ENCODE measurements at regions not wholly inside any gene's neighbourhood (a gene's known extent, or its start where the extent isn't known, plus 50 kb on each side); places are given as distances from the start of the nearest gene placed in this dataset.

DNA sequence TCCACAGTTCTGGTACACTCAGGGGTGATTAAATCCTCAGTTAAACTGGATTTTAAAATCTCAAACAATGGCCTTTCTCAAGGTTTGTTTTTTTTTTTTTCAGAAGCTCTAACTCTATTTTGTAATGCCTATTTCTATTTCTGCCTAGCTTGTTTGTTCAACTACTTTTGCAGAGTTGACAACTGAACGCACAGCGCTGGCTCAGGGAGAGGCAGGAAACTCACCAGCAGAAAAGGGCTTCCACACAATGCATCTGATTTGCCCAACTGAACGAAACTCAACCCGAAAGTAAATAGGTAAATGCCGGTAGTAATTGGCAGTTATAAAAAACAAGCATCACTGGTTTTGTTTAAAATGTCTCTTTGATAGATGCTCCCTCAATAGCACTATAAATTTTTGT lies 52.7 kb upstream of the CNEP1R1 start:
- TF ChIP-seq, protein P1, sequence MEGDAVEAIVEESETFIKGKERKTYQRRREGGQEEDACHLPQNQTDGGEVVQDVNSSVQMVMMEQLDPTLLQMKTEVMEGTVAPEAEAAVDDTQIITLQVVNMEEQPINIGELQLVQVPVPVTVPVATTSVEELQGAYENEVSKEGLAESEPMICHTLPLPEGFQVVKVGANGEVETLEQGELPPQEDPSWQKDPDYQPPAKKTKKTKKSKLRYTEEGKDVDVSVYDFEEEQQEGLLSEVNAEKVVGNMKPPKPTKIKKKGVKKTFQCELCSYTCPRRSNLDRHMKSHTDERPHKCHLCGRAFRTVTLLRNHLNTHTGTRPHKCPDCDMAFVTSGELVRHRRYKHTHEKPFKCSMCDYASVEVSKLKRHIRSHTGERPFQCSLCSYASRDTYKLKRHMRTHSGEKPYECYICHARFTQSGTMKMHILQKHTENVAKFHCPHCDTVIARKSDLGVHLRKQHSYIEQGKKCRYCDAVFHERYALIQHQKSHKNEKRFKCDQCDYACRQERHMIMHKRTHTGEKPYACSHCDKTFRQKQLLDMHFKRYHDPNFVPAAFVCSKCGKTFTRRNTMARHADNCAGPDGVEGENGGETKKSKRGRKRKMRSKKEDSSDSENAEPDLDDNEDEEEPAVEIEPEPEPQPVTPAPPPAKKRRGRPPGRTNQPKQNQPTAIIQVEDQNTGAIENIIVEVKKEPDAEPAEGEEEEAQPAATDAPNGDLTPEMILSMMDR (IDR thresholded peaks at IDR 0.05) = no peak
- TF ChIP-seq POLR2A (IDR thresholded peaks at IDR 0.05) = no peak
- no peak for DNase-seq (ENCODE audit: low spot score in 2 of 2)
- intact Hi-C loops (cut with DNase I; ENCODE audit: low total_unique reads) = no loop called here
- WGBS, 2 donors = 68 to 72% methylated on average over 5 of the region's 5 CpGs
- H3K4me3 ChIP-seq (ENCODE audit: low read depth, poor library complexity, severe bottlenecking) = no peak overlapping the region

- no peak for DNase-seq (ENCODE audit: low spot score in 2 of 2)
- no peak overlapping the region for H3K4me3 ChIP-seq (ENCODE audit: low read depth, poor library complexity, severe bottlenecking)
- TF ChIP-seq, protein P1 (IDR thresholded peaks at IDR 0.05) = no peak
- intact Hi-C loops (cut with DNase I; ENCODE audit: low total_unique reads) = no loop called here
- WGBS, 2 donors = 69 to 72% methylated on average over 9 of the region's 9 CpGs
Measured at GRCh38 chr16:49972961-49973360, 52.1 kb upstream of the CNEP1R1 start.
